HK-2 (cell line): ENCODE measurements at regions not wholly inside any gene's neighbourhood (a gene's known extent, or its start where the extent isn't known, plus 50 kb on each side); places are given as distances from the start of the nearest gene placed in this dataset.
"Not testable (repeated sequence)": the region's sequence is repeated elsewhere in the genome, so short reads cannot be mapped to it uniquely, and the experiment has no call there.

Experiments
- DNase-seq: peaks from one replicate; pipeline ENCODE4 v3.0.0-alpha.2; 2018; ENCODE audit not compliant: unreplicated experiment

- DNase-seq = no peak
These were observed 718.5 kb upstream of the ZNF608 start for GRCh38 chr5:125464847-125465432.

- no peak for DNase-seq
These were observed 719.3 kb upstream of the ZNF608 start for GRCh38 chr5:125465703-125466102.

DNA sequence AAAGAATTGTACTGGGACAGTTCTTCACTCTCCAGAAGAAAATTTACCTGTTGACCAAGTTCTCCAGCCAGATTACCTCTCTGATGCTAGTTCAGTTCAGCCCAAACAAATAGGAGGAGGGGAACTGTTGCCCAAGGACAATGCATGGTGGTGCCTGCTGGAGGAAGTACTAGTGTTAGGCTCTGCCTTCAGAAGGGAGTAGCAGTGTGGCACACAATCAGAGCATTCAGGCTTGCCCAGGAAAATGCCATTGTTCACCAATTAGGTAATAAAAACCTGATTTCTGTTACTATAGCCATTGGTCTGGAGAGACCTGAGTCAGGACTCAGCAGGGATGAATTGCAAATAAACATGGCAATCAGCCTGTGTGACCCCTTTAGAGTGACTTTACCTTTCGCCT is 720.8 kb upstream of the ZNF608 start:
- DNase-seq = no peak

GRCh38 chr5:125470280-125470902 is 724.0 kb upstream of the ZNF608 start:
- no peak for DNase-seq

GRCh38 chr5:125476901-125477585 is 730.6 kb upstream of the ZNF608 start:
- no peak for DNase-seq

DNA sequence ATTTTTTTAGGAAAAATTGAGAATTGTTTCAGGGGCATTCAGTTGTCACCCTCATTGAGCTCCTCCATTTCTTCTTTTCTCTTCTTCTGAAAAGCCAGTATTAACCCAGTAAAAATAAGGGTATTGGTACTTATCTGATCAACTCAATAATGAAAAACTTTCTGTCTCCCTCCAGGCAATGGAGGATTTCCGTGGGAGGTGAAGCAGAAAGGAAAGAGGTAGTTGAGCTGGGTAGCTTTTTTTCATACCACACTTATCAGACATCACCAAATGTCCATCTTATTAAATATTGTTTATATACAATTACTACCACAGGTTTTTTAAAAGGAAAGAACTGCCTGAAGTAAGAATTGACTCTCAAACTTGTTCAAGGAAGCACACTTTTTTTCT is 731.1 kb upstream of the ZNF608 start:
- no peak for DNase-seq

DNA sequence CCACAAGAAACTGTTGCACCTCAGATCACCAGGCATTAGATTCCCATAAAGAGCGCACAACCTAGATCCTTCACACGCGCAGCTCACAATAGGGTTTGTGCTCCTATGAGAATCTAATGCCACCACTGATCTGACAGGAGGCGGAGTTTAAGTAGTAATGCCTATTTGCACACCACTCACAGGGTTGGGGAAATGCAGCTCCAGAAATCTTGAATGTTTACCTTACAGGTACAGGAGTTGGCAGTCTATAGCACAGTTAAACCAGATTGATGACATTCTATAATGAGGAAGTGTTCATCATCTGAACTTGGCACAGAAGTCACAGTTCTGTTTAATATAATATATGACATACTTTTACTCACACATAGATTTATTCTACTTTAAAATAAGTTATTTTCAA is 732.2 kb upstream of the ZNF608 start:
- no peak for DNase-seq

- no peak for DNase-seq
These were observed 734.5 kb upstream of the ZNF608 start for GRCh38 chr5:125480911-125481310.

- DNase-seq = no peak
These were observed 735.3 kb upstream of the ZNF608 start for GRCh38 chr5:125481506-125482465.

DNA sequence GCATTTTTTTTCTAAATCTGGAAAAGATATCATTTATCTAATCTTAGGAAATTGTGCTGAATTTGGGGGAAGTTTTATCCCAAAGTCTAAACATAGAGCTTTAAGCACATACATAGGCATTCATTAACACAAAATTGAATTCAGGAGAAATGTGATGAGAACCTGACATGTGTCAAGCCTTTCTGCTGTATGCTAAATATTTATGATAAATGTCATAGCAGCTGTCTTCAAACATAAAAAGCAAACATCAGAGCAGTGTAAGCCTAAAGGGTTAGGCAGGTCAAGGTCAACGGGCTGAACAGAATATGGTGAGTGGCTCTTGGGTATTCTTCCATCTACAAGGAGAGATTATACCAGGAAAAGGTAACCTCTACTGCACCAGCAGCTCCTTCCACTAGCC is 737.2 kb upstream of the ZNF608 start:
- DNase-seq = no peak

DNA sequence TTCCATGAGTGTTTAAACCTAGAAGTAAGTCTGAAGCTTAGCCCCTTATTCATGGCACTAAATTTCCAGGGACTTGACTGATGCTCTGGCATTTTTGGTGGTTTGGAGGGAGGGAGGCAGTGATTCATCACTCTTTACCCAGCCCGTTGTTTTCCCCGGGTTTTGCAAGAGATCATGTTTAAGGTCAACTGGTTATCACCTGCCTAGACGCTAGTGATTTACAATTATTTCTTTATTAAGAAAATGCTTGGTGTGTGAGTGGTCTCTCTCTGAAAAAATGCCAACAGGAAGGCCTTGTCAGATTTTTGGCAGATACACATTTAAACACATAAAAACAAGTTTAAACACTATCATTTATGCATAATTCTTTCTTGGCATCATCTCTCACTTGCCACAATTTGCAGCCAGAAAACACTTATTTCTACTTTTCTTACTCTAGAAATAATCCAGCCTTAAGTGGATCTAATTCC is 737.9 kb upstream of the ZNF608 start:
- DNase-seq = peak; percentile 12

DNA sequence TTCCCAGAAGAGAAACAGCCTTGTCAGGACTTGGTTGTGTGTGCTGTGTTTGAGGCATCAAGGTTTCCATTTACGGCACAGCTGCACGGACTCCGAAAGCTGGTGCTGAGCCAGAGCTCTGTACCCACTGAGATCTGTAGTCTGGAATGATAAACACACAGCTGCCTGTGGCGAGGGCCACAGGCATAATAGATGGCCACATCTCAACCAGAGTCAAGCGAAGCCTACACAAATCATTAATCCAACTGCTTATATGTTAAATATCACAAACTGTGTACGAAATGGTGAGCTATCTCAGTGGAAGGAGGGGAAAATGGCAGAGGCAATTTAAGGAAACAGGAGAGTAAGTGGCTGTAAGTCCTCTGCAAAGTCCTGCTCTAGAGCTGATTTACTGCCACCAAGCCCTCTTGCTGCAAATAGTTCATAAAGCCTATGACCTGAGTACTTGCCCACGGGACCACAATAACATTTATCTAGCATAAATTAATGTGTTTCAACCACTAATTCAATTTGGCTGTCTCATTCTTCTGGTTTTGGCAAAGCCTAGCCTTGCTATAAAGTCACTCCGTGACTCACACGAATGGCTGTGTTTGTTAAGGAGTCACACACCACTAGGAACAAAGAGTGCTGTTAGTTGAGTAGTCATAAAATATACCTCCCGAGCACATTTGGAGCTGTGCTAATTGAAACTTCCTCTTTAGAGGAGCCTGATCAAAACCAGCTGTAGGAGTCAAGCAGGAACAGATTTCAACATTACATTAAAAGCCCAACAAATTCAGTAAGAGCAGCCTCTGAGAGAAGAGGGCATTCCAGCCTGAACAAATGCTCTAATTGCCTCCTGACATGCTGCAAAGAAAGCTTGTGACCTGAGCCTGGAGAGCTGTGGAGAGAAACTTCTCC is 738.6 kb upstream of the ZNF608 start:
- DNase-seq = peak; percentile 9

GRCh38 chr5:125485771-125486170 is 739.3 kb upstream of the ZNF608 start:
- DNase-seq = no peak

- DNase-seq = no peak
These were observed 740.2 kb upstream of the ZNF608 start for GRCh38 chr5:125486634-125487033.

DNA sequence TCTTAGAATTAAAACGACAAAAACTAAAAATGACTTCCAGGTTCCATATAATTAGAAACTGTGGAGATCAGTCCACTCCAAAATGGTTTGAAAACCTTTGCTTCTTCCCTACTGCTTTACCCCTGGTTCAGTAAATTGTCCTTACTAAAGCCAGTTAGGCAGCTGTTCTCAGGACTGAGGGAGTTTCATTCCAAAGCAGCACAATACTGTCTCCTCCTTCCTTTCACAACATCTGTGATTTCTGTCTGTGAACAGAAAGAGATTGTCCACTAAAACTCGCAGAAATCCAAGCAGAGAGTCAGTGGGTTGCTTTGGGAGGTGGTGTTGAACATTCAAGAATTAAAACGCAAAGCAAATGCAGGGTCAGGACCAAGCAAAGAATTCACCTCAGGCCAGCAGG is 740.8 kb upstream of the ZNF608 start:
- DNase-seq = no peak

DNA sequence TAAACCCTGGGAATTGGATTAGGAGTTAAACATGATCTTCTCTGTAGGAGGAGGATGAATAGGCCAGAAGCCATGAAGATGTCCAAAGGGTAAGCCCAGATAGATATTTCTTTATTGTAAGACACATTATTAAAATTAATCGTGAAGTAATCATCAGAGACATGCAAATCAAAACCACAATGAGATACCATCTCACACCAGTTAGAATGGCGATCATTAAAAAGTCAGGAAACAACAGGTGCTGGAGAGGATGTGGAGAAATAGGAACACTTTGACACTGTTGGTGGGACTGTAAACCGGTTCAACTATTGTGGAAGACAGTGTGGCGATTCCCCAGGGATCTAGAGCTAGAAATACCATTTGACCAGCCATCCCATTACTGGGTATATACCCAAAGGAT is 741.2 kb upstream of the ZNF608 start:
- not testable (repeated sequence) for DNase-seq

GRCh38 chr5:125489146-125489545 is 742.7 kb upstream of the ZNF608 start:
- no peak for DNase-seq

GRCh38 chr5:125491986-125492492 is 745.6 kb upstream of the ZNF608 start:
- DNase-seq = no peak

GRCh38 chr5:125492977-125493376 is 746.5 kb upstream of the ZNF608 start:
- DNase-seq = no peak

- DNase-seq = no peak
These were observed 750.0 kb upstream of the ZNF608 start for GRCh38 chr5:125496393-125496792.

- no peak for DNase-seq
These were observed 751.2 kb upstream of the ZNF608 start for GRCh38 chr5:125497651-125498050.
